H1 (cell line): ENCODE measurements at regions not wholly inside any gene's neighbourhood (a gene's known extent, or its start where the extent isn't known, plus 50 kb on each side); places are given as distances from the start of the nearest gene placed in this dataset.

ENCODE experiments used
- CTCF ChIA-PET: fragments of 300-600 bp; sonication (Branson Sonifier 250); formaldehyde crosslinking; loops from one replicate; lab custom pipeline; 2021; ENCODE audit not compliant: partially characterized antibody; lab: Charles Lee
- POLR2A ChIA-PET: fragments of 300-600 bp; sonication (Branson Sonifier 250); formaldehyde crosslinking; loops from one replicate; lab custom pipeline; 2021; ENCODE audit warnings: inconsistent platforms; ENCODE audit not compliant: partially characterized antibody; lab: Charles Lee
- DNase-seq, 2 experiments: peaks; one replicate each; pipeline versions ENCODE4 v3.0.0 to v3.0.0-alpha.2; 2010 to 2022; ENCODE audit warnings: low spot score in 2 of 2, low read depth in 1 of 2, mixed read lengths in 1 of 2
- FAIRE-seq: peaks from 2 replicates; lab custom pipeline; 2011; peaks lifted over from hg19 to GRCh38; lab: Jason Lieb, UNC
- H2AFZ ChIP-seq: 2 replicates; pipeline ENCODE4 v1.8.1; 2012; ENCODE audit warnings: low read length, inconsistent platforms
- H2AK5ac ChIP-seq: 2 replicates; pipeline ENCODE4 v1.6.1; 2013; ENCODE audit warnings: low read depth, low read length
- H2BK120ac ChIP-seq: replicated peaks from 2 replicates; pipeline ENCODE3; 2013; ENCODE audit warnings: low read depth, low read length, inconsistent platforms
- H2BK12ac ChIP-seq: 2 replicates; pipeline ENCODE4 v1.6.1; 2013; ENCODE audit warnings: low read depth, low read length
- H2BK15ac ChIP-seq: 2 replicates; pipeline ENCODE4 v1.6.1; 2013; ENCODE audit warnings: low read length
- H2BK20ac ChIP-seq: 2 replicates; pipeline ENCODE4 v1.6.1; 2013; ENCODE audit warnings: low read length
- H2BK5ac ChIP-seq: 2 replicates; pipeline ENCODE4 v1.6.1; 2013; ENCODE audit warnings: low read depth, low read length
- H3K14ac ChIP-seq: 2 replicates; pipeline ENCODE4 v1.6.1; 2013; ENCODE audit warnings: inconsistent platforms; ENCODE audit not compliant: insufficient read length
- H3K18ac ChIP-seq: 2 replicates; pipeline ENCODE4 v1.6.1; 2013; ENCODE audit warnings: low read length; ENCODE audit errors: extremely low read depth
- H3K23ac ChIP-seq: 2 replicates; pipeline ENCODE4 v1.6.1; 2013; ENCODE audit warnings: inconsistent platforms; ENCODE audit not compliant: insufficient read length
- H3K23me2 ChIP-seq: 2 replicates; pipeline ENCODE4 v1.6.1; 2013; ENCODE audit warnings: low read depth, low read length
- H3K27ac ChIP-seq: 2 replicates; pipeline ENCODE4 v1.6.1; 2011; ENCODE audit warnings: low read depth, low read length, inconsistent platforms
- H3K27me3 ChIP-seq, 4 experiments: replicated peaks in 1 of 4; 1 replicate in 1 of 4; 2 replicates in 3 of 4; pipeline versions ENCODE4 v1.6.1 to v1.8.1; 2011 to 2013; ENCODE audit warnings: low read length in 3 of 4, mild to moderate bottlenecking in 3 of 4, inconsistent platforms in 2 of 4, mixed read lengths in 2 of 4, moderate library complexity in 1 of 4; ENCODE audit not compliant: control insufficient read depth in 3 of 4, insufficient read depth in 3 of 4; ENCODE audit errors: extremely low read depth in 1 of 4
- H3K36me3 ChIP-seq, 4 experiments: 2 replicates each; pipeline versions ENCODE4 v1.6.1 to v1.8.1; 2011 to 2013; ENCODE audit warnings: mild to moderate bottlenecking in 4 of 4, low read length in 3 of 4, moderate library complexity in 2 of 4, control low read depth in 1 of 4, inconsistent platforms in 1 of 4; ENCODE audit not compliant: insufficient read depth in 4 of 4, control insufficient read depth in 2 of 4
- H3K4ac ChIP-seq: replicated peaks from 2 replicates; pipeline ENCODE3; 2013; ENCODE audit warnings: low read length, low read depth, mixed read lengths, inconsistent platforms; ENCODE audit not compliant: insufficient read length
- H3K4me1 ChIP-seq, 4 experiments: replicated peaks in 1 of 4; 1 replicate in 1 of 4; 2 replicates in 3 of 4; pipeline versions ENCODE4 v1.6.1 to v1.8.1; 2011 to 2013; ENCODE audit warnings: low read length in 3 of 4, inconsistent platforms in 2 of 4, mixed read lengths in 1 of 4; ENCODE audit not compliant: insufficient read depth in 4 of 4, control insufficient read depth in 3 of 4
- H3K4me2 ChIP-seq, 2 experiments: 2 replicates each; pipeline versions ENCODE4 v1.6.1 to v1.8.1; 2011 to 2013; ENCODE audit warnings: low read depth in 2 of 2, low read length in 2 of 2, control low read depth in 1 of 2, inconsistent platforms in 1 of 2, mild to moderate bottlenecking in 1 of 2; ENCODE audit not compliant: insufficient read depth in 1 of 2
- H3K4me3 ChIP-seq, 4 experiments: fragments of 200-600, 300-600 bp in 1 of 4; sonication (generic), shearing (Covaris generic), sonication (Bioruptor Twin) in 1 of 4; 2 replicates each; pipeline versions ENCODE4 v1.5.1 to v1.8.1; 2011 to 2016; ENCODE audit warnings: low read length in 4 of 4, low read depth in 3 of 4, control low read depth in 2 of 4, inconsistent platforms in 2 of 4, mild to moderate bottlenecking in 2 of 4, mixed read lengths in 1 of 4, moderate library complexity in 1 of 4; ENCODE audit not compliant: insufficient read depth in 2 of 4; ENCODE audit errors: extremely low read depth in 1 of 4
- H3K56ac ChIP-seq: replicated peaks from 2 replicates; pipeline ENCODE3; 2013; ENCODE audit warnings: low read depth, mild to moderate bottlenecking, mixed read lengths, low read length, inconsistent platforms; ENCODE audit not compliant: insufficient read length
- H3K79me1 ChIP-seq: 2 replicates; pipeline ENCODE4 v1.6.1; 2013; ENCODE audit warnings: low read depth, low read length, control low read depth
- H3K79me2 ChIP-seq, 2 experiments: 2 replicates each; pipeline versions ENCODE4 v1.6.1 to v1.8.1; 2012 to 2013; ENCODE audit warnings: low read length in 2 of 2, mild to moderate bottlenecking in 2 of 2, inconsistent platforms in 1 of 2; ENCODE audit not compliant: insufficient read depth in 2 of 2, control insufficient read depth in 1 of 2
- H3K9ac ChIP-seq, 4 experiments: replicated peaks in 1 of 4; 1 replicate in 1 of 4; 2 replicates in 3 of 4; pipeline versions ENCODE4 v1.6.1 to v1.8.1; 2011 to 2013; ENCODE audit warnings: low read depth in 3 of 4, low read length in 3 of 4, control low read depth in 2 of 4, mild to moderate bottlenecking in 2 of 4, moderate library complexity in 2 of 4, inconsistent platforms in 1 of 4; ENCODE audit errors: extremely low read depth in 1 of 4
- H3K9me3 ChIP-seq, 2 experiments: 2 replicates each; pipeline versions ENCODE4 v1.6.1 to v1.8.1; 2012 to 2013; ENCODE audit warnings: mild to moderate bottlenecking in 2 of 2, moderate library complexity in 2 of 2, control low read depth in 1 of 2, inconsistent platforms in 1 of 2, low read depth in 1 of 2, low read length in 1 of 2, mixed read lengths in 1 of 2; ENCODE audit not compliant: insufficient read depth in 2 of 2
- H4K20me1 ChIP-seq, 2 experiments: replicated peaks in 1 of 2; 2 replicates each; pipeline versions ENCODE3 to v1.8.1; 2011 to 2013; ENCODE audit warnings: inconsistent platforms in 2 of 2, low read length in 2 of 2, mild to moderate bottlenecking in 1 of 2; ENCODE audit not compliant: insufficient read depth in 2 of 2, control insufficient read depth in 1 of 2
- H4K5ac ChIP-seq: 2 replicates; pipeline ENCODE4 v1.6.1; 2013; ENCODE audit warnings: low read length, low read depth, mixed read lengths, inconsistent platforms; ENCODE audit not compliant: insufficient read length
- H4K8ac ChIP-seq: 2 replicates; pipeline ENCODE4 v1.8.0; 2013; ENCODE audit warnings: mild to moderate bottlenecking, moderate library complexity, low read length, inconsistent platforms; ENCODE audit not compliant: insufficient read depth; ENCODE audit errors: extremely low read depth
- H4K91ac ChIP-seq: replicated peaks from 2 replicates; pipeline ENCODE3; 2013; ENCODE audit warnings: low read length, mixed read lengths, inconsistent platforms; ENCODE audit not compliant: insufficient read length
- ASH2L ChIP-seq: fragments of 200-600, 300-600 bp; sonication (generic); IDR thresholded peaks from one replicate; pipeline ENCODE4 v1.7.1; 2017; ENCODE audit warnings: low read length
- BCL11A ChIP-seq, 2 experiments: IDR thresholded peaks; one replicate each; pipeline ENCODE4 v1.6.1; 2011; ENCODE audit warnings: low read depth in 2 of 2, low read length in 2 of 2, mild to moderate bottlenecking in 2 of 2
- CHD2 ChIP-seq: IDR thresholded peaks from 2 replicates; pipeline ENCODE4 v1.6.1; 2012; ENCODE audit warnings: low read length, improper control_type of control experiment
- GTF2F1 ChIP-seq: IDR thresholded peaks from 2 replicates; pipeline ENCODE4 v1.6.1; 2012; ENCODE audit warnings: low read depth, low read length, improper control_type of control experiment, borderline replicate concordance
- MAFK ChIP-seq: IDR thresholded peaks from 2 replicates; pipeline ENCODE4 v1.6.1; 2012; ENCODE audit warnings: low read depth, mild to moderate bottlenecking, improper control_type of control experiment, low read length
- POLR2A ChIP-seq, 2 experiments: IDR thresholded peaks; 1 replicate in 1 of 2; 2 replicates in 1 of 2; pipeline ENCODE4 v1.6.1; 2011; ENCODE audit warnings: low read depth in 2 of 2, low read length in 2 of 2, mild to moderate bottlenecking in 2 of 2; ENCODE audit errors: control extremely low read depth in 1 of 2
- RAD21 ChIP-seq, 2 experiments: IDR thresholded peaks in 1 of 2; conservative IDR thresholded peaks in 1 of 2; 2 replicates each; pipeline ENCODE4 v1.6.1; 2011; ENCODE audit warnings: low read depth in 2 of 2, low read length in 2 of 2, improper control_type of control experiment in 1 of 2, inconsistent platforms in 1 of 2, mild to moderate bottlenecking in 1 of 2, moderate library complexity in 1 of 2
- RBBP5 ChIP-seq: IDR thresholded peaks from 2 replicates; pipeline ENCODE4 v1.7.1; 2012; ENCODE audit warnings: low read depth, mild to moderate bottlenecking, inconsistent platforms, low read length, moderate library complexity, borderline replicate concordance
- RNF2 ChIP-seq: fragments of 200-900, 300-1000 bp; sonication (generic); IDR thresholded peaks from 2 replicates; pipeline ENCODE4 v1.7.1; 2016; ENCODE audit warnings: borderline replicate concordance, low read depth, mild to moderate bottlenecking, antibody characterized with exemption, low read length; ENCODE audit not compliant: poor library complexity, severe bottlenecking; ENCODE audit errors: missing control alignments
- SIRT6 ChIP-seq: IDR thresholded peaks from one replicate; pipeline ENCODE4 v1.7.1; 2012; ENCODE audit warnings: low read length, inconsistent platforms
- TAF7 ChIP-seq: optimal IDR thresholded peaks from 2 replicates; pipeline ENCODE3; 2011; ENCODE audit warnings: low read depth, mild to moderate bottlenecking, inconsistent platforms, low read length, moderate library complexity, borderline replicate concordance
- TBP ChIP-seq: IDR thresholded peaks from 2 replicates; pipeline ENCODE4 v1.6.1; 2011; ENCODE audit warnings: low read depth, low read length, improper control_type of control experiment
- ZNF274 ChIP-seq: IDR thresholded peaks from 2 replicates; pipeline ENCODE4 v1.7.0; 2012; ENCODE audit warnings: low read length, borderline replicate concordance; ENCODE audit errors: extremely low read depth
- WGBS, 2 experiments: shearing (Covaris generic) in 1 of 2; methylation state at CpG; one replicate each; pipeline versions ENCODE4 v1.1.6 to v1.1.7; 2013 to 2015; ENCODE audit warnings: low lambda C conversion rate in 2 of 2, mixed read lengths in 2 of 2, inconsistent platforms in 1 of 2, low coverage in 1 of 2, missing lambda C conversion rate in 1 of 2; ENCODE audit not compliant: insufficient replicate concordance in 2 of 2, insufficient coverage in 1 of 2, insufficient read length in 1 of 2; ENCODE audit errors: extremely low coverage in 1 of 2, missing lambda C conversion rate in 1 of 2; 5-methylcytosine and 5-hydroxymethylcytosine counted together
- TF ChIP-seq, protein P1 (sequence below): IDR thresholded peaks from 2 replicates; pipeline ENCODE4 v1.6.1; 2012; ENCODE audit warnings: inconsistent platforms

DNA sequence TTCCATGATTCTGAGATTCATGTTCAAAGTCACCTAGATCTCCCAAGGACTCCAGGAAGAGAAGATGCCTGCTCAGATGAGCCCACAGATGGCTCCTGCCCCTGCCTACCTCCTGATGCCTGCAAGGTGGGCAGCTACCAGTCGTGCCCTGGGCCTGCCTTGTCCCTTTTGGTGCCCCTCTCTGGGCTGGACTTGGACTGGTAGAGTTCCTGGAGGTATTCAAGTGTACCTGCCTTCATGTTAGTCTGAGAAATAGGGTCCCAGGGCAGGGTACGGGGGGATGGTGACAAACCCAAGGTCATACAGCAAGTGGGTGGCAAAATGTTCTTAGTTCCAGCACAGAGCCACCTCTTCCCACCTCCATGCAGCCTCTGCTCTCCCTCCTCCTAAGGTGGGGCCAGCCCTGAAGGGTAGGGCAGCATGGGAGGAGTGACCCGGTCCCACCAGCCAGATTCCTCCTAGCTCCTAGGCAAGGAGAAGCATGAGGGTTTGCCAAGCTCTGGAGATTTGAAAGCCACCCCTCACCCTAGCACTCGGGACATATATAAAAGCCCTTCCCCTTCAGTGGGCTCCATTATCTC, 80.8 kb upstream of the UNC5B start:
- no peak overlapping the region for H3K14ac ChIP-seq
- TF ChIP-seq CHD2, result no peak
- no peak for TF ChIP-seq GTF2F1
- TF ChIP-seq RBBP5, result no peak
- no peak for TF ChIP-seq TAF7
- no peak for TF ChIP-seq ASH2L
- TF ChIP-seq RAD21 (IDR thresholded peaks at IDR 0.05 in 1 of 2, conservative IDR thresholded peaks at IDR 0.05 in 1 of 2; ENCODE audit: low read depth in 2 of 2, low read length in 2 of 2), result no peak
- TF ChIP-seq MAFK, result no peak
- TF ChIP-seq RNF2, result no peak
- no peak for TF ChIP-seq ZNF274
- TF ChIP-seq SIRT6, result no peak
- TF ChIP-seq TBP, result no peak
- TF ChIP-seq, protein P1, sequence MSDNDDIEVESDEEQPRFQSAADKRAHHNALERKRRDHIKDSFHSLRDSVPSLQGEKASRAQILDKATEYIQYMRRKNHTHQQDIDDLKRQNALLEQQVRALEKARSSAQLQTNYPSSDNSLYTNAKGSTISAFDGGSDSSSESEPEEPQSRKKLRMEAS, result no peak
- no peak for TF ChIP-seq BCL11A (IDR thresholded peaks at IDR 0.05; ENCODE audit: low read depth in 2 of 2, low read length in 2 of 2)
- no peak for TF ChIP-seq POLR2A (IDR thresholded peaks at IDR 0.05; ENCODE audit: control extremely low read depth in 1 of 2, low read depth in 2 of 2, low read length in 2 of 2)

More for the DNA sequence above, 80.8 kb upstream of the UNC5B start:
- Histone ChIP-seq H3K36me3 (no peaks in the 10 kb centered on the region), H3K9me3 (no peaks in the 10 kb centered on the region), H3K4me1 (peaks cover 2 to 12% (median 6%) of the 10 kb centered on the region in 4 experiments), H2AK5ac (no peak overlapping the region), H3K9ac (no peak overlapping the region), H3K23ac (no peak overlapping the region), H3K4me3 (no peak overlapping the region), H3K79me1 (no peaks in the 10 kb centered on the region), H3K79me2 (no peaks in the 10 kb centered on the region), H2BK120ac (no peak overlapping the region), H2BK15ac (0 out of 2 replicates have a peak overlapping the region, but pooled peaks have one; percentile 29), H3K23me2 (no peaks in the 10 kb centered on the region), H3K4me2 (no peak overlapping the region), H3K27ac (no peak overlapping the region), H3K4ac (no peak overlapping the region), H3K56ac (no peak overlapping the region), H4K5ac (no peak overlapping the region), H2BK12ac (no peak overlapping the region), H3K27me3 (peaks cover 0 to 2% (median 0%) of the 10 kb centered on the region in 4 experiments; a peak in 1 of 7 replicates), H4K8ac (no peak overlapping the region), H2AFZ (no peak overlapping the region), H4K20me1 (no peaks in the 10 kb centered on the region), H2BK5ac (no peak overlapping the region), H2BK20ac (no peak overlapping the region), H3K18ac (no peak overlapping the region), H4K91ac (no peak overlapping the region)
- CTCF ChIA-PET, result interaction anchor here (0.6 to 2.4 kb wide), 11 partner anchors 11 to 228 kb away, joined by 3 to 12 read pairs (median 3); no protein-coding TSS in a partner anchor
- WGBS, 2 experiments, result 75% methylated on average over 3 of the region's 4 CpGs; no CpG with 5 or more reads in 1 of the 2 experiments
- DNase-seq (no peak), FAIRE-seq (no peak)
- POLR2A ChIA-PET, result no interaction called here
